Breast epithelium (tissue), 4 donors: ENCODE measurements at regions not wholly inside any gene's neighbourhood (a gene's known extent, or its start where the extent isn't known, plus 50 kb on each side); places are given as distances from the start of the nearest gene placed in this dataset.
A peak's percentile ranks its signal among the peaks of the same experiment; 100 is the strongest.
"Not testable (repeated sequence)": the region's sequence is repeated elsewhere in the genome, so short reads cannot be mapped to it uniquely, and the experiment has no call there.

Experiments used
- DNase-seq, 2 donors: peaks; one replicate each; pipeline ENCODE4 v3.0.0-alpha.2; 2019; ENCODE audit warnings: low spot score in 2 of 2
- H3K27ac ChIP-seq, 2 donors: fragments of 200-600 bp; sonication (generic) in 1 of 2; one replicate each; pipeline ENCODE4 v1.5.1; 2016 to 2019; ENCODE audit warnings: mild to moderate bottlenecking in 1 of 2
- H3K27me3 ChIP-seq, 2 donors: fragments of 200-600 bp; sonication (generic) in 1 of 2; one replicate each; pipeline versions ENCODE4 v1.5.1 to v1.6.0; 2017 to 2019; ENCODE audit warnings: control low read depth in 1 of 2, mild to moderate bottlenecking in 1 of 2
- H3K36me3 ChIP-seq: fragments of 200-600 bp; one replicate; pipeline ENCODE4 v1.5.1; 2019
- H3K4me1 ChIP-seq, 2 donors: fragments of 200-600 bp; sonication (generic); one replicate each; pipeline ENCODE4 v1.5.1; 2016 to 2019; ENCODE audit warnings: control low read depth in 1 of 2
- H3K4me3 ChIP-seq, 3 donors: fragments of 200-600 bp; sonication (generic); 1 replicate in 2 of 3; 2 replicates in 1 of 3; pipeline ENCODE4 v1.5.1; 2016 to 2019; ENCODE audit warnings: mild to moderate bottlenecking in 3 of 3, moderate library complexity in 2 of 3
- H3K9me3 ChIP-seq, 2 donors: fragments of 200-600 bp; sonication (generic) in 1 of 2; one replicate each; pipeline ENCODE4 v1.5.1; 2016 to 2019; ENCODE audit warnings: control low read depth in 1 of 2
- POLR2A ChIP-seq: fragments of 450-650 bp; IDR thresholded peaks from one replicate; pipeline ENCODE4 v1.6.1; 2016; ENCODE audit warnings: antibody characterized with exemption, mild to moderate bottlenecking, moderate library complexity
- POLR2AphosphoS5 ChIP-seq, 3 donors: sonication (generic); formaldehyde crosslinking; IDR thresholded peaks; one replicate each; pipeline ENCODE4 v1.6.1; 2017; ENCODE audit warnings: antibody characterized with exemption in 3 of 3
- intact Hi-C: fragments of 100-400 bp; cut with DNase I; formaldehyde crosslinking; loops from one replicate; pipeline ENCODE4 v1.15.1; 2023; ENCODE audit warnings: low total_unique reads
- TF ChIP-seq, protein P1 (sequence below), 3 donors: fragments of 450-650 bp; IDR thresholded peaks; one replicate each; pipeline ENCODE4 v1.5.1; 2016 to 2017; ENCODE audit warnings: antibody characterized with exemption in 3 of 3, mild to moderate bottlenecking in 3 of 3, moderate library complexity in 3 of 3

DNA sequence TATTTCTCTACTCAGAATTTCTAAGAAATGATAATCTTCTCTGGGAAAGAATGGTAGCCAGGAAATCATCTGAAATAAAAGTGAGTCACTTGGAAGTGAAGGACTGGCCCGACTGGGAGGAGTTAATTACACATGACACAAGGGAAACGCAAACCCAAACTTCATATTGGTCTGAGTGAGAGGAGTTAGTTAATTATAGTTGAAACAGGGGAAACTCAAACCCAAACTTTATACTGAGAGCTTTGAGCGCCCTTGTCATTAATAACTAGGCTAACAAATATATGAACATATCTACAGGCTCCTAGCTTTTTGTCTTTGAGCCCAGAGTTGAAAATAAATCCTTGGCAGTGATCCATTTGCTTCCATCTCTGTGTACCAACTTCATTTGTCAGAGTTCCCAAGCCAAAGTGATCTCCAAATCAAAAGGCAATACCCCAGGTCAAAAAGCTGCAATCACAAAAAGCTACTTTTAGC is 187.8 kb upstream of the COL3A1 start:
- TF ChIP-seq POLR2A = no peak
- Histone ChIP-seq H3K4me1 (no peaks in the 10 kb centered on the region), H3K27ac (peak overlapping the region; percentile 29 to 82), H3K36me3 (no peaks in the 10 kb centered on the region), H3K27me3 (no peaks in the 10 kb centered on the region), H3K4me3 (no peak overlapping the region), H3K9me3 (no peaks in the 10 kb centered on the region)
- DNase-seq = no peak
- intact Hi-C loops = no loop called here

DNA sequence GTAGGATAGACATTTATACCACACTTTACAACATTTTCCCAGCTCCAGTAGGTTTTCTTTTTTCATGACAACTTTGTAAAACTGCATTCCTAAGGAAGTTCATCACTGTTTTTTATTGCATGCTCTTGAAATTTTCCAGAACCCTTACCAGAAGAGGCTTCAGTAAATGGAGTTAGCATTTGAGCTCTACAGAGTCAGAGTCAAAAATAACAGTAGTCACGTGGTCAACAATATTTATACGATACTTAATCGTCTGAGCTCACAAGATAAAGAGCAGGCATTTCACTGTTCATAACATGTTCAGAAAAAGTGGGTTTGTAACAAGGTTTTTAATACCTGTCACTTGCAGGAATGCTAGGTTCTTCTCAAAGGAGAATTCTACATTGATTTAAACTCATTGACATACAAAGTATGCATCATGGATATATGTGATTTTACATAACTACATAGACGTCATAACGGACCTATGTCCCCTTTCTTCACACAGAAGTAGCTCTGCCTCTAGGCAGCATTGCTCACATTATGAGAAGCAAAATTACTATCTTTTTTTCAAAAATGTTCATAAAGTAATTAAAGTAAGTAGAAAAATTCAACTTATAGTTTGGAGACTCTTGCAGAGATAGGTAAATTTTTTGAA is 187.0 kb upstream of the COL3A1 start:
- TF ChIP-seq POLR2AphosphoS5 (IDR thresholded peaks at IDR 0.05) (no peak), POLR2A (no peak)
- TF ChIP-seq, protein P1, sequence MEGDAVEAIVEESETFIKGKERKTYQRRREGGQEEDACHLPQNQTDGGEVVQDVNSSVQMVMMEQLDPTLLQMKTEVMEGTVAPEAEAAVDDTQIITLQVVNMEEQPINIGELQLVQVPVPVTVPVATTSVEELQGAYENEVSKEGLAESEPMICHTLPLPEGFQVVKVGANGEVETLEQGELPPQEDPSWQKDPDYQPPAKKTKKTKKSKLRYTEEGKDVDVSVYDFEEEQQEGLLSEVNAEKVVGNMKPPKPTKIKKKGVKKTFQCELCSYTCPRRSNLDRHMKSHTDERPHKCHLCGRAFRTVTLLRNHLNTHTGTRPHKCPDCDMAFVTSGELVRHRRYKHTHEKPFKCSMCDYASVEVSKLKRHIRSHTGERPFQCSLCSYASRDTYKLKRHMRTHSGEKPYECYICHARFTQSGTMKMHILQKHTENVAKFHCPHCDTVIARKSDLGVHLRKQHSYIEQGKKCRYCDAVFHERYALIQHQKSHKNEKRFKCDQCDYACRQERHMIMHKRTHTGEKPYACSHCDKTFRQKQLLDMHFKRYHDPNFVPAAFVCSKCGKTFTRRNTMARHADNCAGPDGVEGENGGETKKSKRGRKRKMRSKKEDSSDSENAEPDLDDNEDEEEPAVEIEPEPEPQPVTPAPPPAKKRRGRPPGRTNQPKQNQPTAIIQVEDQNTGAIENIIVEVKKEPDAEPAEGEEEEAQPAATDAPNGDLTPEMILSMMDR (IDR thresholded peaks at IDR 0.05) = no peak
- H3K27ac ChIP-seq = peak overlapping the region; percentile 29 to 80
- no peak for DNase-seq
- H3K4me1 ChIP-seq = no peaks in the 10 kb centered on the region
- no peaks in the 10 kb centered on the region for H3K36me3 ChIP-seq
- H3K4me3 ChIP-seq = peak overlapping the region in 2 of 3 donors; percentile 23 to 40
- intact Hi-C loops = no loop called here
- H3K27me3 ChIP-seq = no peaks in the 10 kb centered on the region
- no peaks in the 10 kb centered on the region for H3K9me3 ChIP-seq

DNA sequence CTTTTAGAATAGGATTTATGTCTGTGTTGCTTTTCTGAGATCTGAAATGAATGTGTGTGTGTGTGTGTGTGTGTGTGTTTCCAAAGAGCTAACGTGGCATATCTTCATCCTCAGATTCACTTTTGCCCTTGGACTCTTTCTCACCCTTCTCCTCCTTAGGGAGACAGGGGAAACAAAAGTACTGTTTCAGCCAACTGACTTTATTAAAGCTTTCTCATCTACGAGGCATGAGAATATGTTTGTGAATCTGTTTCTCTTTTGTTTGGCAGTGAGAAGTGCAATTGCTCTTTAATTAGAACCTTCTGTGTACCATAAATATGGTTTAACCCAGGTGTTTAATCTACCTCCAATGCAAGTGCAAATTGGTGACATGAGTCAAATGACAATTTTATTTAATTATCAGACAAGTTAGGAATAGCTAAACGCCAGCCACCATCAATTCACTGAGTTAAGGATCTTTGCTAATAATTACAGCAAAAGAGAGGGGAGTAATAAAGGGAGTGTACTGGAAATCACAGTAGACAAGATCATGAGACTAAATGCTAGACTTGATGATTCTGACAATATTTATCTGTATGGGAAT is 186.4 kb upstream of the COL3A1 start:
- TF ChIP-seq POLR2AphosphoS5 (IDR thresholded peaks at IDR 0.05) (no peak), POLR2A (no peak)
- TF ChIP-seq, protein P1 (IDR thresholded peaks at IDR 0.05) = no peak
- DNase-seq = no peak
- H3K4me1 ChIP-seq = no peaks in the 10 kb centered on the region
- no peaks in the 10 kb centered on the region for H3K36me3 ChIP-seq
- no peaks in the 10 kb centered on the region for H3K27me3 ChIP-seq
- no peaks in the 10 kb centered on the region for H3K9me3 ChIP-seq
- H3K27ac ChIP-seq = peak overlapping the region; percentile 68 to 80
- peak overlapping the region; percentile 23 to 40 (median 25) for H3K4me3 ChIP-seq
- intact Hi-C loops = no loop called here

DNA sequence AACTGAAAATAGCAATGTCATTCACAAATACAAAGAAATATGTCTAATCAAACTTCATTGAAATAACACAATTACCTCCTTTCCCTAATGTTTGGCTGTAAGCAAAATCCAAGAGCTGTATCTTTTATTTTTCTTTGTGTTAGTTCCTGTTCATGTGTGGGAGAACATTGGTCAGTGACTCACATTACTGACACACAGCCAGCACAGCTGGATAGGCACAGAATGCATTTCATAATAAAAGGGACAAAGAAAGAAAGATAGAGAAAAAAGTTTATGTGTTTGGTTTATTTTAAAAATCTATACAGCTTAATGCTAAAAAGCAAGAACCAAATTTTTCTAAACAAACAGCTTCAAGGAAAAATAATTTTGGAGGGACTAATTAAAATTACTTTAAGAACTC is 185.6 kb upstream of the COL3A1 start:
- H3K27ac ChIP-seq = peak overlapping the region; percentile 68 to 80
- H3K9me3 ChIP-seq = no peaks in the 10 kb centered on the region
- H3K36me3 ChIP-seq = no peaks in the 10 kb centered on the region
- peak in 1 of 2 donors; percentile 34 for DNase-seq
- peak overlapping the region; percentile 15 to 25 (median 23) for H3K4me3 ChIP-seq
- H3K27me3 ChIP-seq = no peaks in the 10 kb centered on the region
- H3K4me1 ChIP-seq = no peaks in the 10 kb centered on the region
- TF ChIP-seq POLR2A (no peak), POLR2AphosphoS5 (IDR thresholded peaks at IDR 0.05) (no peak)
- TF ChIP-seq, protein P1 (IDR thresholded peaks at IDR 0.05) = no peak
- intact Hi-C loops = no loop called here

DNA sequence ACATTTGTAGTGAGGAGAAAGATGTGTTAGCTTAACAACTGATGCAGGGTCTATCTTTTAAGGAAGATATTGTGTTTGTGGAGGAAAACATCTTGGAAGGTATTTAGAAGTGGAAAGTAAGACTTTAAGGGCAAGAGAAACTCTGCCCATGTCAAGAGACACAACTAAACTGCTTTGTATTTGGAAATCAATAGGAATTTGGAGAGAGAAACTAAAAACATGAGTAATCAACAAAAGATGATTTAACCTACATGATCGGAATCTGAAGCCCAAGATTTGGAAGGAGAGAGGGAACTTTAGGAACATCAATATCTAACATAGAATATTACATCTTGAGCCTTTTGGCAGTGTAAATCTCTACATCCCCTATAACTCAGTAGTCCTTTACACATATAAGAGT is 184.2 kb upstream of the COL3A1 start:
- Histone ChIP-seq H3K9me3 (no peaks in the 10 kb centered on the region), H3K4me1 (no peaks in the 10 kb centered on the region), H3K4me3 (no peak overlapping the region), H3K36me3 (no peaks in the 10 kb centered on the region), H3K27me3 (no peaks in the 10 kb centered on the region), H3K27ac (no peak overlapping the region)
- TF ChIP-seq POLR2A = no peak
- TF ChIP-seq, protein P1 (IDR thresholded peaks at IDR 0.05) = no peak
- no peak for TF ChIP-seq POLR2AphosphoS5 (IDR thresholded peaks at IDR 0.05)
- DNase-seq = no peak
- intact Hi-C loops = no loop called here

DNA sequence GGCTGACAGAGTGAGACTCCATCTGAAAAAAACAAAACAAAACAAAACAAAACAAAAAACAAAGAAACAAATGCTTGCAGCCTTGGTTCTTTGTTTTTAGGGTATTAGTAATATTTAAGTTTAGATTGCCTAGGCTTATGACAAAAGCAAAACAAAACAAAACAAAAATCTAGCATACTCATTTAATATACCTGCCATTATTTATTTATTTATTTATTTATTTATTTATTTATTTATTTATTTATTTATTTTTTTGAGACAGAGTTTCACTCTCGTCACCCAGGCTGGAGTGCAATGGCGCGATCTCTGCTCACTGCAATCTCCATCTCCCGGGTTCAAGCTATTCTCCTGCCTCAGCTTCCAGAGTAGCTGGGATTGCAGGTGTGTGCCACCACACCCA is 179.7 kb upstream of the COL3A1 start:
- DNase-seq, H3K27me3 ChIP-seq: not testable (repeated sequence)

More for the DNA sequence above, 179.7 kb upstream of the COL3A1 start:
- H3K9me3 ChIP-seq, H3K27ac ChIP-seq, H3K4me1 ChIP-seq, H3K4me3 ChIP-seq, H3K36me3 ChIP-seq, intact Hi-C loops: not testable (repeated sequence)
